Renal cortex interstitium (tissue), 11 donors: ENCODE measurements at regions not wholly inside any gene's neighbourhood (a gene's known extent, or its start where the extent isn't known, plus 50 kb on each side); places are given as distances from the start of the nearest gene placed in this dataset.
A peak's percentile ranks its signal among the peaks of the same experiment; 100 is the strongest.

Experiments
- DNase-seq, 11 donors: peaks; one replicate each; pipeline ENCODE4 v3.0.0-alpha.2; 2013; ENCODE audit warnings: low read depth in 9 of 11, low spot score in 4 of 11; ENCODE audit errors: extremely low read depth in 1 of 11

DNA sequence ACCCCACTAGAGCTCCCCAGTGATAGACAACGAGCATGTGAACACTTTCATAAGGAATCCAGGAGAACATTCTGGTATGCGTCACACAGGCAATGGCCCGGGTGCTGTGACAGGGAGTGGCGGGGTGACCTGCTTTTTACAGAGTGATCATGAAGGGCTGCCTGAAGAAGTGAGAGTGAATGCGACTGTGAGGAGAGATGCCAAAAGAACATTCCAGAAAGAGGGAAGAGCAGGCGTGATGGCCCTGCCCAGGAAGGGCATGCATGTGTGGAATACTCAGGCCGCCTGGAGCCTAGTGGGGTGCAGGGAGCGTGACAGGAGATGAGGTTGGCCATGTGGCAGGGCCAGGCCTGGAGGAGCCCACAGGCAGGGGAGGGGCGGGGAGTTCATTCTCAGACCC, 53.8 kb downstream of the FZD10 start:
- DNase-seq: no peak

DNA sequence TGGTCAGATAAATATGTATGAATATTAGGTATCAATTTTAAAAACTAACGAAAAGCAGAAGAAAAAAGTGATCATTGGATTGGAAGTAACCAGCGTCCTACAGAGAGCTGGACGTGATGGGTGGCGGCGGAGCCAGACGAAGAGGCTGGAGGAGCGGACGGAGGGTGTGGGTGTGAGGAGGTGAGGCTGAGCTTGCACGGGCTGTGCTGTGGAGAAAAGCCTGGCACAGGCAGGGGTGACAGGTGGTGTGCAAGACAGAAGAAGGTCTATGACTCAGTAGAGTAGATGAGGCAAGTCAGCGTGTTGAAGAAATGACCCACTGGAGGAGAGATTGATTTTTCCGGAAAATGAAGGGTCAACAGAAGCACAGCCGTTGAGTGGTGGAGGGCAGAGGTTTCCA, 56.4 kb downstream of the FZD10 start:
- no peak for DNase-seq

DNA sequence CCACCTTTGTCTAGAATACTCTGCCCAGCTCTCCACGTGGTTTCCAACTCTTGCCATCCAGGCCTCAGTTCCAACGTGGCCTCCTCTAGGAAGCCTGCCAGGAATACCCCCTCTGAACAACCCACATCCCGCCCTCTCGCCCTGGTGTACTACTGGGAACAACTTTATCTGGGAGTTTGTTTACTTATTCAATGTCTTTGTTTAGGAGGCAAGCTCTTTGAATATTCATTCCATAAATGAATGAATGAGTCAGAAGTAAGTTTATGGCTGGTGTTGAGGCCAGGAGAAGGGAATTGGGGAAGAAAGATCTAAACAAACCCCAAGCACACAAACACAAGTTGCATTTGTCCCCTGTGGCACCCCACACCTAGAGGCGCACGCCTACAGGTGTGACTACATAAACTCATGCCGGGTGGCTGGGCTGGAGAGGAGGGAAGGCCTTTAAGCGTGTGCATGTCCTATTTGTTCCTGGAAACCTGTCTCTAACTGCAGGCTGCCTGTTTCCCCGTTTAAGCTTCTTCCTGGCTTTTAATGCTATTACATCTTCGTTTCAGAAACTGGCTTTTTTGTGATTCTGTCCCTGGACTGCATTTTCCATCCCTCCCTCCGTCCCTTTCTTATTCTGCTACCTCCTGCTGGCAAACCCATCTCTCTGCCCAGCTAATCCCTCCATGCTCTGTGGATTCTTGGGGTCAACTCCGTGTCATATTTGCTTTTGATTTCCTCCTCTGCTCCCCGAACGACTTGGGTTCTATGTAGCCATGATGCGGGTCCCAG, 57.9 kb downstream of the FZD10 start:
- no peak for DNase-seq

DNA sequence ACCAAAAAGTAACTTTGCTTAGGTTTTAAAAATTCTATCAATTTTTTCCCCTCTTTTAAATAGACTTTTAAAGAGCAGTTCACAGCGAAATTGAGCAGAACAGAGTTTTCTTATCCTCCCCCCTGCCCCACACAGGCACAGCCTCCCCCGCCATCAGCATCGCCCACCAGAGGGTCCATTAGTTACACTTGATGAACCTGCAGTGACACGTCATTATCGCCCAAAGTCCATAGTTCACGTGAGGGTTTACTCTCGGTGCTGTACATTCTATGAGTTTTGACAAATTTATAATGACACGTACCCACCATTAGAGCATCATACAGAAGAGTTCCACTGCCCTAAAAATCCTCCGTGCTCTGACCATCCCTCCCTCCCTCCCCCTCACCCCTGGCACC, 58.4 kb downstream of the FZD10 start:
- DNase-seq: peak in 2 of 11 donors; percentile 22 to 27

DNA sequence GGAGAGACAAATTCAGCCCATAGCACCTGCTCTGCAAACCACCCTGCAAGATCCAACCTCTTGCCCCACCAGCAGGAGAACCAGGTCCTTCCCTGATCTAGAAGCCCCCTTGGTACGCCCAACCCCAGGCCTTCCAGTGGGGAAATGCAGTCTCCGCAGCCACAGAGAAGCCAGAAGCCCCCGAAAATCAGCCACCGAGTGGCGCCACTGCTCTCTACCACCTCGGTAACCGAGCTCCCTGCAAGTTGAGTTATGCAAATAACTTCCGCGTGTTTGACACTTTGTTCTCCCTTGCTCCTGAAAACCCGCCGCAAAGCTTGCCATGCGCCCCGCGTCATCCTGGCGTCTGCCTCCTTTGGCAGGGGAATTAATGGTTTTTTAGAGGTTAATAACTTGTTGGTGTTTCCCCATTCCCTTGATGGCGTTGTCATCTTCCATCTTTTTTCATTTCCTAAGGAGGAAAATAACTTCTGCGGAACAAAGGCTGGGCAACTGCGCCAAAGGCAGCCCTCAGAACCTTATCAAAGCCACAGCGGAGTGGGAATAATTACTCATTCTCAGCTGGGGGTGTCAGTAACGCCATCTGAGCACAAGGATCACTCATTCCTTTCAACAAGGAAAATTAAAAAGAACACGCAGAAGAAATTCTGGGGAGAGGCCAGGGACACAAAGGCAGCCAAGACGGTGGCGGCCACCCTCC, 60.4 kb downstream of the FZD10 start:
- DNase-seq: no peak

DNA sequence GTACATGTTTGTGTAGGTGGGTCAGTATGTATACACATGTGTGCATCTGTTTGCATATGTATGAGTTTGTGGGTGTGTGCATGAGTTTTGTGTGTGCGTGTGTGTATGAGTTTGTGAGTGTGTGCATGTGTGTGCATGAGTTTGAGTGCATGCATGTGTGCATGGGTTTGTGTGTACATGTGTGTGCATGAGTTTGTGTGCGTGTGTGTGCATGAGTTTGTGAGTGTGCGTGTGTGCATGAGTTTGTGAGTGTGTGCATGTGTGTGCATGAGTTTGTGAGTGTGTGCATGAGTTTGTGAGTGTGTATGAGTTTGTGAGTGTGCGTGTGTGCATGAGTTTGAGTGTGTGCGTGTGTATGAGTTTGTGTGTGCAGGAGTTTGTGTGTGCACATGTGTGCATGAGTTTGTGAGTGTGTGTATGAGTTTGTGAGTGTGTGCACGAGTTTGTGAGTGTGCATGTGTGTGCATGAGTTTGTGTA, 61.5 kb downstream of the FZD10 start:
- no peak for DNase-seq

DNA sequence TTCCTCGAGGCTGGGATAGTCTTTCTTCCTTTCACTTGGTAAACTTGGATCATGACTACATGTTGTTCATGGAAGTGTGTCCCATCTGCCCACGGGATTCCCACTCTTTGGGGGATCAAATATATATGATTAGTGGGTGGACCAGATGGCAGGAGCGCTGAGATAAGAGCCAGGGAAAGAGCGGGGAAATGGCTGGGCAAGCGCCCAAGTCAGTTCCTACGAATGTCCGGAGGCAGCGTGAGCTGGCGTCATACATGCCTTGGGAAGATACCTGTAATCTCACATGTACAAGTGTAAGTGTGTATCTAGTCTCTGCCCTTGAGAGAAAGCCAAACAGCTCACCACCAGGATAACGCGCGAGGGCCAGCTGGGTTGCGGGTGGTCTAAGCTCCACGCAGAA, 62.3 kb downstream of the FZD10 start:
- DNase-seq: no peak

DNA sequence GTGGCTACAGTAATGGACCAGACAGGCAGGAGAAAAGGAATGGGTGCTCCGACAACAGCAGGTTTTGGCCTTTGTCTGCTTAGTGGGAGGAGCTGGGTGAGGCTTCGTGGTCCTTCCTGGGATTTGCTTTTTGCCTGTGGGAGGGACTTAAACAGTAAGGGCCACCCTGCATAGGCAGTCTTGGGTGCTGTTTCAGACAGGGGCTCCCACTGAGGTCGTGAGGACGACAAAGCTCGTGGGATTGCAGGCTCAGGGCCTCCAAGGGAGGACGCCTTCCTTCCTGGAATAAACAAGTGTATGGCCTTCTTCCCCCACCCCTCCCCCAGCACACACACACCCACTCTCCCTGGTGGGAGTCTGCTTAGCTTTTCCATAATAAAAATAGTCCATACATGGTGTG, 63.1 kb downstream of the FZD10 start:
- DNase-seq: no peak

DNA sequence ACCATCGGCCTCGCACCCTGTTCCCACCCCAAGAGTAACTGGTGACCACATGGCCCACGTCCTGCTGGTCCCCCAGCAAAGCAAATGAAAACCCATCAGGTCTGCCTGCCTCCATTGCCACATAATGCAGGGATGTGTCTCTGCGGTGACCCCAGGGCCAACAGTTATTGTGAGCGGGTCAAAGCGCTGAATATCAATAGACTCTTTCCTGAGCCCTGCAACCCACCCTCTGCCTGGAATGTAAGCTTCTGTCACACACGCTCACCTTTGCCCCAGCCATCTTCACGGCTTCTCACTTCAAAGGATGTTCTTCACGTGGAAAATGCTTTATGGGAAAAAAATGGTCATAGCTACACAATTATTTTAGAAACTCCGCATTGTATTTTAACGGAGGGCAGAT, 63.9 kb downstream of the FZD10 start:
- DNase-seq: no peak

DNA sequence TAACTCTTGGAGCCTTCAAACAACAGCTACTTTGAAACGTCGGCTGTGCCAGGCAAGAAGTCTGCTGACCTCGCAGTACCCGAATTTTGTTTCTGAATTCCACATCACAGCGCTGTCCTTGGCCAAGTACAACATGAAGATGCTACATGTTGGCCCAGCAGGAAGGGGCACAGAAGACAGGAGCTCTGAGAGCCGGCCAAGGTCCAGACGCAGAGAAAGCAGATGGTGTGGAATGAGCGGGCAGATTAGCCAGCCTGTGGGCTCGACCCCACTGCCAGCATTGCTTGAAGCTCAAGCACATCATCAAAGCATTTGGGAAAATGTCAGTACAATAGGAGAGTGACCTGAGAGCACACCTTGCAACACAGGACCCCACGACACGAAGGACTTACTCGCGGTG, 64.5 kb downstream of the FZD10 start:
- DNase-seq: no peak

DNA sequence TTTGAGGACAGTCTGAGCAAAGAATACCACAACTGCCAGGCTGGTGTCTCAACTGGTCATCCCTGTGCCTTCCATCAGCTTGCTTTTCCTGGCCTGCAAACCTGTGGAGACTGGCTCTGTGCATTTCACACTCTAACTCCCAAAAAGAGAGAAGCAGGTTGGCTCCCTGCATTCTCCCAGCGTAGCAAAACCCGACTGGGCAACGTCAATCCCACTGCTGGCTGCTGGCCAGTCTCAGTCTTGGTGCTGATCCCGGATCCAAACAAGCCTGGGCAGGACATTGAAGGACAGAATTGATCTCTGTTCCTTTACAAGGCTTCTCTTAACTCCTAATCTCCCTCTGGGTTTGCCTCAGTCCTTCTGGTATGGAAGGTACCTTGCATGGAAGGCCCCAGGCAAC, 65.4 kb downstream of the FZD10 start:
- DNase-seq: no peak

DNA sequence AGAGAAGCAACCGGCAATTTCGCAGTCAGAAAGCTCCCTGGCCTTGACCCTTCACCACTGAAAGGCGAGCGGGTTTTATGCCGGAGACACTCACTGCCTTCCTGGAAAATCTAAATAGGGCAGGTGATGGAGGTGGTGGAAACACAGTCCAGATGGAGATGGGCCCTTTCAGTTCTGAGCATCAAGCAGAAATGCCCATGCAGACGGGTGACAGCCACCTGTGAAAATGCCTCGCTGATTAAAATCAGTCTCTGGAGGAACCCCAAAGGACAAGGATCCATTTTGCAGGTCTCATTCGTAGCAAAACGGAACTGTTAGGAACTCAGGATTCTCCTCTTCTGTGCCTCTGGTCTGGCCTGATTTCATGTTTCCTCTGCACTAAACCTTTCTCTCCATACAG, 74.2 kb downstream of the FZD10 start:
- DNase-seq: no peak

DNA sequence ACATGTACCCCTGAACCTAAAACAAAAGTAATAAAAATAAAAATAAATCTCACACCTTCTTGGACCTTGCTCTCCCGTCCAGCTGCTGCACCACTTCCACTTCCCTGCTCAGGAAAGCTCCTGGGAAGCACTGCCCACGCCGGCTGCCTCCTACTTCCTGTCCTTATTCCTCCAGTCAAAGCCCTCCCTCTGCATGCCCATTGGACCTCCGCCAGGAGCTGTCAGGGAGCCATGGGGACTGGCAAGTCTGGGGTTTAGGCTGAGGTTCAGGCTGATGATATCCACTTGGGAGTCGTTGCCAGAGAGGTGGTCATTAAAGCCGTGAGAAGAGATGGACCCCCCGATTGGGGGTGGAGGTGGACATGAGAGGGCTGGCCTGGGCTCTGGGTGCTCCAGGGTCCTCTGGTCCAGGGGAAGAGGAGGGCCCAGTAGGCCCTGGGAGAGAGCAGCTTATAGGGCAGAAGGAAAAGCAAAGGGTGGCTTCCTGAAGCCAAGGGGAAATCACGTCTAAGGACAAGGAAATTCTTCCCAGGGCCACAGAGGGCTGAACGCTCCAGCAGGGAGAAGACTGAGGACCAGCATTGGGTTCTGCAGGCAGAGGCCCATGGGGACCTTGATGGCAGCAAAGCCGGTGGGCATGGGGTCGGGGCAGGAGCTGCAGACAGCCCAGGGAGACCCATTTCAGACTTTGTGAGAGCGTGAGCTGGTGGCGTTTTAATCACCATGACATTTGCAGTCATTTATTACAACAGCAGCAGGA, 78.7 kb downstream of the FZD10 start:
- no peak for DNase-seq

DNA sequence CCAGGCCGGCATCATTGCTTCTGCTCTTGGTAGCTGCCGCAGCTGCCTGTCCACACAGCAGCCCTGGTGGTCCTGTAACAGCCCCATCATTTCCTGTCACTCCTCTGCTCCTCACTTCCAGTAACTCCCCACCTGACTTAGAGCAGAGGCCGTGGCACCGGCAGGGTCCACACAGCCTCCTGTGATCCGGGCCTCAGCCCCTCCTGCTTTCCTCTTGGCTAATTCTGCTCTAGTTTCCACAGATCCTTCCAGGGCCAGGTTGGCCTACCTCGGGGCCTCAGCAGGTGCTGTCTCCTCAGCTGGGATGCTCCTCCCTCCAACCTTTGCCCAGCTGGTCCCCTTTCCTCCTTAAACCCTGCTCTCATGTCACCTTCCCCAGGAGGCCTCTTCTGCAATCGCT, 80.2 kb downstream of the FZD10 start:
- no peak for DNase-seq

DNA sequence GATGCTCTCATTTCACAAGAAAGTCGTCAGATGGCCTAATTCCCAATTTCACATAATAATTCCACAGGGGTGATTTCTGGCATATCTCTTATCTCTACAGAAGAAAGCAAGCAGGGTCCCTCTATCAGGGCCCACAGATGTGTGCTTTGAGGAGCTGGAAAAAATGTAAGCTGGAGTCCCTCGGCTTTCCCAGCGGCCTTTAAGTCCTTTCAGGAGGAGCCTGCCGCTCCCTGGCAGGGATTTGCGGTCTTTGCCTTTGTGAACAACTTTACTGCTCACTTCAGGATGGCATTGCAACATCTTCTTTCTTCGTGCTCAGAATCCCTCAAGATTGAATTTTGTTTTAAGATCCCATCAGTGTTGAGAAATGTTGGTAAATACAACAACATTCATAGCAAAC, 83.0 kb downstream of the FZD10 start:
- DNase-seq: no peak

DNA sequence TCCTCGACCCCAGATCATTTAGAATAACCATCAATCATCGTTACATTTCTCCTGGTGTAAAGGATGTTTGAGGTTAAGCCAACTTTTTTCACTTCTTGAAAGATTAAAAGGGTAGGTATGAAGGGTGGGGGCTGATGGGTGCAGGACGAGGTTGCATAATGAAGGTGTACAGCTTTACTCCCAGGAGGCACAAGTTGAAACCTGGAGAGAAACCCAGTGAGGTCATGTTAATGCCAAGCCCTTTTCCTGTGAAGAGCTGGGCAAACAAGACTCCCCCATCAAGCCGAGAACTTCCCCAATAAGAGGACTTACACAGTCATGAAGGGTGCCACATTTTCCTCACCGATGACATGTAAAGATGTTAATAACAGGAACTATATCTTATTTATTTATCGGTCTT, 84.3 kb downstream of the FZD10 start:
- DNase-seq: no peak

DNA sequence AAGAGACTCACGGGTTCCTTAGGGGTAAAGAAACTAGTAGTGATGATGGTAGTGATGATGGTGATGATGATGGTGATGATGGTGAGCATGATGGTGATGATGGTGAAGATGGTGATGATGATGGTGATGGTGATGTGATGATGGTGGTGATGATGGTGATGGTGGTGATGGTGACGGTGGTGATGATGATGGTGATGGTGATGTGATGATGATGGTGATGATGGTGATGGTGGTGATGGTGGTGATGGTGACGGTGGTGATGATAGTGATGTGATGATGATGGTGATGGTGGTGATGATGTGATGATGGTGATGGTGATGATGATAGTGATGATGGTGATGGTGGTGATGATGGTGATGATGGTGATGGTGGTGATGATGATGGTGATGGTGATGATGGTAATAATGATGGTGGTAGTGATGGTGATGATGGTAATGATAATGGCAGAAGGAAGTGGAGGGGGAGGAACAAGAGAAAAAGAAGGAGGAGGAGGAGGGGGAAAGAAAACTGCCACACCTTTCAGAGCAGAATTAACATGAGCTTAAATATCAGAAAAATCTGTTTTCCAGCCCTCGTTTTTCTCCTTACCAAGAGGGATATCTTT, 85.5 kb downstream of the FZD10 start:
- no peak for DNase-seq

DNA sequence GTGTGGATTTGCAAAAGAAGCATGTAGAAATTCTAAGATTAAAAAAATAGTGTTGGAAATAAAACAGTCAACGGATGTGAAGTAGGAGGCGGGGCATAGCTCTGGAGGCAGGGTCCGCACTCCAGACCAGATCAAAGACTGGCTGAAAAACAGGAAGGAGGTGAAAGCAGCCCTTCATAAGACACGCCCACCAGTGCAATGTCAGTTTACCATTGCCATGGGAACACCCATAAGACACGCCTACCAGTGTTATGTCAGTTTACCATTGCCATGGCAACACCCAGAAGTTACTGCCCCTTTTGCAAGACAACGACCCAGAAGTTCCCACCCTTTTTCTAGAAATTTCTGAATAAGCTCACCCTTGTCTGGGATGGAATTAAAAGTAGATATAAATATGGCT, 87.1 kb downstream of the FZD10 start:
- DNase-seq: no peak

DNA sequence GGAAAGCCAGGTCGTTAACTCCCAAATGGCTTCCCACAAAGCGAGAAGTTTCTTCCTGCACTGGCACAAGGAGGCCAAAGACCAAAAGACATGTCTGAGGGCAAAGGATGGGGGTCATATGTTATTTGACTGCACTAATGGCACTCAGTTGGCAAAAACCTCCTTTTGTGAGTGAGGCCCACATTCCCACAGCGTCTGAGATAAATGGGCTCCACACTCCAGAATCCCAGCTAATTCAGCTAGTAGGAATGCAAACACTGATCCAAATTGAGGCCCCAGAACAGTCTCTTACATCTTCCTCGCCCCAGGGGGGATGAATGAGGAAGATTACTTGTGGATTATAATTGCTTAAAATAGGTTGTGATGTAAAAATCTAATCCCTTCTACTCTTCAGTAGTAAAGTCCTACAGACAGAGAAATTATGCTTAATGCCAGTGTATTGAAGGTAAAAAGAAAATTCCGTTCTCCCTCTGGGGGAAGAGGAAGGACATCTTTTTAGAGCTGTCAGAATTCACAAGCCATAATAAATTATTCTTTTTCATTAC, 86.4 kb upstream of the PIWIL1 start:
- DNase-seq: no peak
